Stomach (tissue), 8 donors: ENCODE measurements at regions not wholly inside any gene's neighbourhood (a gene's known extent, or its start where the extent isn't known, plus 50 kb on each side); places are given as distances from the start of the nearest gene placed in this dataset.

Experiments
- DNase-seq, 2 donors: peaks; one replicate each; pipeline versions ENCODE4 v3.0.0 to v3.0.0-alpha.2; 2013 to 2019
- H3K27ac ChIP-seq, 5 donors: fragments of 200-600 bp in 4 of 5; sonication (generic) in 4 of 5; one replicate each; pipeline ENCODE4 v1.5.1; 2013 to 2019; ENCODE audit warnings: mild to moderate bottlenecking in 1 of 5, moderate library complexity in 1 of 5
- H3K27me3 ChIP-seq, 3 donors: fragments of 200-600 bp; sonication (generic); one replicate each; pipeline ENCODE4 v1.5.1; 2017 to 2019; ENCODE audit warnings: mixed run types in 1 of 3
- H3K36me3 ChIP-seq, 4 donors: fragments of 200-600 bp; sonication (generic); 1 replicate in 3 of 4; 2 replicates in 1 of 4; pipeline ENCODE4 v1.5.1; 2016 to 2019
- H3K4me1 ChIP-seq, 4 donors: fragments of 200-600 bp; sonication (generic); one replicate each; pipeline ENCODE4 v1.5.1; 2016 to 2019
- H3K4me3 ChIP-seq, 4 donors: fragments of 200-600 bp; sonication (generic) in 3 of 4; one replicate each; pipeline ENCODE4 v1.5.1; 2016 to 2019; ENCODE audit warnings: mild to moderate bottlenecking in 1 of 4
- H3K9me3 ChIP-seq, 4 donors: fragments of 200-600 bp; sonication (generic); one replicate each; pipeline ENCODE4 v1.5.1; 2016 to 2019
- CTCF ChIP-seq, 7 experiments: fragments of 450-650 bp in 4 of 7; fragments of 200-600 bp in 3 of 7; sonication (generic) in 3 of 7; IDR thresholded peaks; one replicate each; pipeline ENCODE4 v1.5.1; 2016 to 2019; ENCODE audit warnings: antibody characterized with exemption in 7 of 7, control low read depth in 2 of 7, mild to moderate bottlenecking in 1 of 7
- EP300 ChIP-seq: sonication (generic); formaldehyde crosslinking; IDR thresholded peaks from one replicate; pipeline ENCODE4 v1.6.1; 2017; ENCODE audit warnings: antibody characterized with exemption
- POLR2A ChIP-seq, 4 donors: fragments of 450-650 bp; IDR thresholded peaks; one replicate each; pipeline ENCODE4 v1.6.1; 2016; ENCODE audit warnings: antibody characterized with exemption in 4 of 4, control low read depth in 2 of 4, mild to moderate bottlenecking in 1 of 4, moderate library complexity in 1 of 4
- POLR2AphosphoS5 ChIP-seq, 3 donors: sonication (generic); formaldehyde crosslinking; IDR thresholded peaks; one replicate each; pipeline ENCODE4 v1.6.1; 2016; ENCODE audit warnings: antibody characterized with exemption in 3 of 3
- WGBS, 5 donors: extraction: QIAGEN DNeasy Blood & Tissue Kit in 3 of 5; methylation state at CpG; one replicate each; pipeline versions ENCODE4 v1.1.5 to v1.1.7; 2013 to 2018; 5-methylcytosine and 5-hydroxymethylcytosine counted together
- intact Hi-C: fragments of 100-400 bp; cut with DNase I; formaldehyde crosslinking; loops from one replicate; pipeline ENCODE4 v1.15.1; 2023; ENCODE audit warnings: low total_unique reads
- donor health status: healthy with polysubstance abuse.
- donor health status: Bipolar disorder and iron deficiency.
- donor health status: healthy.

GRCh38 chr5:51991940-51992339 lies 608.7 kb downstream of the ISL1 start:
- Histone ChIP-seq H3K36me3 (no peaks in the 10 kb centered on the region), H3K9me3 (no peaks in the 10 kb centered on the region), H3K27ac (no peak overlapping the region), H3K4me3 (no peak overlapping the region), H3K4me1 (no peaks in the 10 kb centered on the region), H3K27me3 (no peaks in the 10 kb centered on the region)
- WGBS, 5 donors, result 83 to 92% (median 89%) methylated on average over 3 of the region's 3 CpGs
- no peak for TF ChIP-seq CTCF (IDR thresholded peaks at IDR 0.05)
- TF ChIP-seq POLR2AphosphoS5 (IDR thresholded peaks at IDR 0.05), result no peak
- TF ChIP-seq EP300, result no peak
- TF ChIP-seq POLR2A (IDR thresholded peaks at IDR 0.05), result no peak
- DNase-seq, result no peak
- intact Hi-C loops, result no loop called here

- no peaks in the 10 kb centered on the region for H3K36me3 ChIP-seq
- H3K4me3 ChIP-seq, result no peak overlapping the region
- H3K27me3 ChIP-seq, result no peaks in the 10 kb centered on the region
- intact Hi-C loops, result no loop called here
- H3K4me1 ChIP-seq, result no peaks in the 10 kb centered on the region
- no peaks in the 10 kb centered on the region for H3K9me3 ChIP-seq
- no peak overlapping the region for H3K27ac ChIP-seq
- TF ChIP-seq EP300 (no peak), CTCF (IDR thresholded peaks at IDR 0.05) (no peak), POLR2AphosphoS5 (IDR thresholded peaks at IDR 0.05) (no peak), POLR2A (IDR thresholded peaks at IDR 0.05) (no peak)
- DNase-seq, result no peak
- 86 to 95% (median 91%) methylated on average over 5 of the region's 5 CpGs for WGBS, 5 donors
These were observed 612.6 kb downstream of the ISL1 start for GRCh38 chr5:51995773-51996306.

GRCh38 chr5:51996356-51996861 lies 613.2 kb downstream of the ISL1 start:
- Histone ChIP-seq H3K4me3 (no peak overlapping the region), H3K36me3 (no peaks in the 10 kb centered on the region), H3K4me1 (no peaks in the 10 kb centered on the region), H3K27me3 (no peaks in the 10 kb centered on the region), H3K27ac (no peak overlapping the region), H3K9me3 (no peaks in the 10 kb centered on the region)
- DNase-seq, result no peak
- intact Hi-C loops, result no loop called here
- WGBS, 5 donors, result 33 to 48% (median 46%) methylated on average over 1 of the region's 1 CpG
- no peak for TF ChIP-seq POLR2AphosphoS5 (IDR thresholded peaks at IDR 0.05)
- TF ChIP-seq CTCF (IDR thresholded peaks at IDR 0.05), result no peak
- no peak for TF ChIP-seq EP300
- no peak for TF ChIP-seq POLR2A (IDR thresholded peaks at IDR 0.05)

GRCh38 chr5:51997500-51997899 lies 614.3 kb downstream of the ISL1 start:
- H3K27me3 ChIP-seq, result no peaks in the 10 kb centered on the region
- no peaks in the 10 kb centered on the region for H3K36me3 ChIP-seq
- no peak overlapping the region for H3K27ac ChIP-seq
- intact Hi-C loops, result no loop called here
- H3K9me3 ChIP-seq, result no peaks in the 10 kb centered on the region
- H3K4me3 ChIP-seq, result no peak overlapping the region
- TF ChIP-seq EP300 (no peak), POLR2A (IDR thresholded peaks at IDR 0.05) (no peak), POLR2AphosphoS5 (IDR thresholded peaks at IDR 0.05) (no peak), CTCF (IDR thresholded peaks at IDR 0.05) (no peak)
- no peak for DNase-seq
- no peaks in the 10 kb centered on the region for H3K4me1 ChIP-seq
